NCI-H526 (cell line): ENCODE measurements at regions not wholly inside any gene's neighbourhood (a gene's known extent, or its start where the extent isn't known, plus 50 kb on each side); places are given as distances from the start of the nearest gene placed in this dataset.

ENCODE experiments used
- DNase-seq, 2 experiments: peaks; one replicate each; lab custom pipeline; 2025; lab: John Stamatoyannopoulos, UW

DNA sequence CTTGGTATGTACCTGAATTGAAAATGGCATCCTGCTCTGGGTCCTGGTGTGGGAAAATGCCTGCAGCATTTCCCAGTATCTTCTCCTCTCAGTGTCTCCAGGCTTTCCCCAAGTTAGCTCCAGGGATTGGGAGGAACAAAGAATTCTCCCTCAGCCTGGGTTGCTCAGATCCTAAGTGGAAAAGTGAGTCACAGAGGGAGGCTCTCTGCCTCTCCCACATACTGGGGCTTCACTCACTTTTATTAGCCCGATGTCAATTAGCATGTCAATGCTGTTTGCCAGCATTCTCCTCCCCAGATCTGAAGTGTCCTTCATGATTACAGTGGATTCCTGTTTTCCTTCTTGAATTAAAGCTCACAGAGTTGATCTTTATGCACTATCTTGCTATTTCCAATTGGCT lies 655.0 kb downstream of the EPHA3 start:
- DNase-seq = no peak

DNA sequence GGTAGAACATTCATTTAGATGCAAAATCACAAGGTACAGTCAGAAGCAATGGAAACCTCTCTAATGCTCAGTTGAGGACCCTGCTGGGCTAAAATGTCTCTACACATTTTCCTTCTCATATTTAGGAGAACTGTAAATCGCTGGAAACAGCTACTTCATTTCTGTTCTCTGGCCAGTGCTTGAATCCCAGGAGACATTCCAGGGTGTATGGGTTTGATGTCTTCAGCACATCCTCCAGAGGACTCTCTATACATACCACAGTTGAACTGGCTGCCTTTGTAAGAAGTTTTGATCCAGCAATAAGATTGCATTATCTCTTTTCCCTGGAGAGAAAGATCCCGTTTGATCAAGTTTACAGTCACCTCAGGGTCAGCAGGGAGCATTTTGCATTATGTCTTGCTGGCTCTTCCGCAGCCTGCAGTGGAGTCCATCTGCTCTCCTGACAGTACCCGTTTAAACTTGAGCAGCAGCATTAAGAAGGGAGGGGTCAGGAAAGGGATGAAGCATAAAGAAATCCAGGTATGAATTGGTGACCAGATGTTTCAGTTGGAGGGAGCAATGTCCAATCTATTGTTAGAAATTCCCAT lies 676.0 kb downstream of the EPHA3 start:
- DNase-seq = no peak

DNA sequence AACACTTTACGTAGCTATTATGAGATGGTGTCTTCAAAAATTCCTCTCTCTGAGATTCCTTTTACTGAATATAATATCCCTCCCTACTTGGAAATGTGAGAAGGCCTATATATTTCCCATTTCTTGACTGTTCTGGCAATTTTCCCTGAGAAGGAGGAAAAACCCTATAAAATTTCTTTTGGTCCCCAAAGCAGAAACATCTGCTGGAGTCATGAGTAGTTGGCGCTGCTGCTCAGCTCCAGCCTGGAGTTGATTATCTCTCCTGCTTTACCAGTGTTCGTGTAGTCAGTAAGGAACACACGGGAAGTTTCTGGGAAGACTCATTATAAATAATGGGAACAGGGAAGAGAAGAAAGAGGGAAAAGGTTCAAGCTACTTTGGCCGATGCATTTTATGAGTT lies 680.1 kb downstream of the EPHA3 start:
- DNase-seq = no peak

DNA sequence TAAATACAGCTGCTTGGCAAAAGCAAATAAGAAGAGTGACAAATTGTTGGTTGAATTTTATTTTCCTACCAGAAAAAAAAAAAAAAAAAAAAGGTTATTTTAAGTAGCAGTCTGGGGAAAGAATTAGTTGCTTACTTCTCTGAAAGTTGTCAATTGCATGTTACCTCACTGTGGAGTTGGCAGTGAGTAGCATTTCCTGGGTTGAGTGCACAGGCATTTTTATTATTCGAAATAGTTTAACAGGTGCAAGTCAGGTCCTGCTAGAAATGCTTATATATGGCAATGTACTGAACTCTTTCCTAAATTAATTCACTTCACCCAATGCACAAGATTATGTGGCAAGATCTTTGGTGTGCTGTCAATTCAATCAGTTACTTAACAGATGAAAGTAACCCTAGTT lies 680.6 kb downstream of the EPHA3 start:
- no peak for DNase-seq

DNA sequence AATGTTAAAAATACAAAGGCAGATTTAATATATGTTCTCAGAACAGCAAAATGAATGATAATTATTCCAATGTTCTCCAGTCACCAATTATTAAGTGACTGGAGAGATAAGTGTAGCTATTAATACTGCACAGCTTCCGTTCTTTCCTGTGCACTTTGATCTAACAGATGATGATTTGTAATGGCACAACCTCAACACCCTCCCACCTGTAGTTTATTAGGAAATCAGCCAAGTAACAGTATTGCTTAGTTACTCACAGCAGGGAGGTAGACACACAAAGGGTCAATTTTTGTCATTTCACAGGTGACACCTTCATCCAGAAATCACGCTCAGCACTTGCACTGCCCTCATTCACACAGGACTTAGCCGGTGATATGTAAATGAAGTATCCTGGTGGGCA lies 688.1 kb downstream of the EPHA3 start:
- DNase-seq = no peak

DNA sequence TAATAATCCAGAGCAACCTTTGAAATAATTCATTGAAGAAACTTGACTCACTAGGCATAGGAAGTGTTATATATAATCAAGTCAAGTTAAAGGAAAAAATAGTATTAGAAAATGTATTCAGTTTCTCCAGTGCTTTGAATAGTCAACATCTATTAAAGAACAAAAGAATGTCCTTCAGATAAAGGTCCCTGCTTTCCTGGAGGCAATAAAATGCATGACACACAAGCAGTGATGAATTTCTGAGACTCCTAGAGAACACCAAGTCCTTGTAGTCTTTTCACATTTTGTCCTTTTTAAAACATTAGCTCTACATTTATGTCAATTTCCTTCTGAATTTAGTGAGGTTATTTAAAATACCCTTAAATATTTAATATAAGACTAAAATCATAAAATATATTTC lies 695.5 kb downstream of the EPHA3 start:
- DNase-seq = no peak

DNA sequence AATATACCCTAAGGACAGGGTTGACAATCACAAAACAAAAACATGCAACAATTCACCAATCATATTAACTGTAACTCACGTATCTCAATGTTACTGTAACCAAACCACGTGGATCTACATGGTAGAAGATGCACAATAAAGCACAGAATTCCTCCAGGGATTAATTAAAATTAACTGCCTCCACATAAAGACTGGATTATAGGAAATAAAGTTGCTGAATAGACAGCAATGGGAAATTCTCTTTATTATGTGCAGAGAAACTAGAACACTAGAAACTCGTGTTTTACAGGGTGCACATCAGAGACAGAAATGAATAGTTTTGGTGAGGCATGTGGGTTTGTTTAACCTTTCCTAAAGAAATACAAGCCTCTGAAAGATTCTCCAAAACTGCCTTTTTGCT lies 696.3 kb downstream of the EPHA3 start:
- no peak for DNase-seq

DNA sequence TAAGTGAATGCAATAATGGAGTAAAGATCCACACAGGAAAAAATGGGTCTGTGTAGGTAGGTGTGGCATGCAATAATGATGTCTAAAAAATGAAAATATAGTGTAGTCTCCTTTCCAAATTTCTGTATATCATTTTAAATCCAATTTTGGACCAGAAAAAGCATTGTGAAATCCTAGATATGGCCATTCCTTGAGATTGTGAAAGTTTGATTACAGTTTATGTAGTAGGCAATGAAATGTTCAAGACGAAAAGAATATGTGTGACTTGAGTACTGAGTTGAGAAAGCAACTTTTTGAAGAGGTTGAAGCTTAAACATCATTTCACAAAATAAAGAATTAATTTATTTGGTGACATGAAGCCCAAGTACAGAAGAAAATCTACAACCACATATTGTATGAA lies 698.7 kb downstream of the EPHA3 start:
- no peak for DNase-seq

DNA sequence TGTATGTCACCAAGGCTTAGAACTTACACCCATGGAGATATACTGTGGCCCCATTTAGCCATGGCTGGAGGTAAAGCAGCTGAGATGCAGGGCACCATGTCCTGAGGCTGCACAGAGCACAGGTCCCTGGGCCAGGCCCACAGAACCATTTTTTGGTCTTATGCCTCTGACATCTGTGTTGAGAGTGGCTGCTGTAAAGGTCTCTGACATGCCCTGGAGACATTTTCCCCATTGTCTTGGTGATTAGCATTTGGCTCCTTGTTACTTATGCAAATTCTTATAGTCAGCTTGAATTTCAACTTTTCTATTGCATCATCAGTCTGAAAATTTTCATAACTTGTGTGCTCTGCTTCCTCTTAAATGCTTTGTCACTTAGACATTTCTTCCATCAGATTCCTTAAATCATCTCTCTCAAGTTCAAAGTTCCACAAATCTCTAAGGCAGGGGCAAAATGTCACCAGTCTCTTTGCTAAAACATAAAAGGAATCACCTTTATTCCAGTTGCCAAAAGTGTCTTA lies 701.3 kb downstream of the EPHA3 start:
- no peak for DNase-seq

DNA sequence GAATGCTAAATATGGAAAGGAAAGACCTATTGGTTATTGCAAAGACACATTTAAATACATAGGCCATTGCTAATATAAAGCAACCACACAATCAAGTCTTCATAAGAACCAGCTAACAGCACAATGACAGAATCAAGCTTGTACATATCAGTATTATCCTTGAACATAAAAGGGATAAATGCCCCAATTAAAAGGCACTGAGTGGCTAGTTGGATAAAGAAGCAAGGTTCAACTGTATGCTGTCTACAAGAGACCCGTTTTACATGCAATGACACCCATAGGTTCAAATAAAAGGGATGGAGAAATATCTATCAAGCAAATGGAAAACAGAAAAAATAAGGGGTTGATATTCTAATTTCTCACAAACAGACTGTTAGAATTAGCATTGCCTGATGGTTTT lies 706.1 kb downstream of the EPHA3 start:
- DNase-seq = no peak

DNA sequence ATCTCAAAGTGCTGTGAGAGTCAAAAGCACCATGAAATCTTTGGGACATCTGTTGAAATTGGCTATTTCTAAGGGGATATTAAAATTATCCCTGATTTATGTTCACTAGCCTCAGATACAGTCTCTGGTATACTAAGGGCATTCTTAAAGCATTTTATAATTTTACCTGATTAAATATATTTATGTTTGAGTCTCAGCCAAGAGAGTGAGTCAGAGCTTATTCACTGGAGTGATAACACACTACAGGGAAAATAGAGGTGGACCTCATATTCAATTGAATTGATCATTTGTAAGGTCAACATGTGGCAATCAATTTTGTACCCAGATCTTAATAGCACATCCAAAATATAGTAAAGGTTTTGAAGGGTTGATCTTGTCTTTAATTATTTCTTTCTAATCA lies 733.6 kb downstream of the EPHA3 start:
- DNase-seq = no peak

DNA sequence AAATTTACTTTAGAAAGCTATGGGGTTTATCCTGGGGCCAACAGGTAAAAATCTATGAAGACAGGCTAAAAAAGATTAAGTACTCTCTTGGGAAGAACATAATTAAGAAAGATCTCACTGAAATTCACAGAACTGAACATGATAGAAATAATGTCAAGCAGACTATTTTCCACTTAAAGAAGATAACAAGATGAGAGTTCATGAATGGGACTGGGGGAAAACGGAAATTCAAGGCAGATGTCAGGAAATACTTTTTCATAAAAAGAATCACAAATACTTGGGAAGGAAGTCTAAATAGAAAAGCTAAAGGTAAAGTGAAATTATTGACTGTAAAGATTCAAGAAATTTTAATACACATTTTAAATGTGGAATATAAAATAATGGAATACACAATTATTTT lies 737.6 kb downstream of the EPHA3 start:
- no peak for DNase-seq

DNA sequence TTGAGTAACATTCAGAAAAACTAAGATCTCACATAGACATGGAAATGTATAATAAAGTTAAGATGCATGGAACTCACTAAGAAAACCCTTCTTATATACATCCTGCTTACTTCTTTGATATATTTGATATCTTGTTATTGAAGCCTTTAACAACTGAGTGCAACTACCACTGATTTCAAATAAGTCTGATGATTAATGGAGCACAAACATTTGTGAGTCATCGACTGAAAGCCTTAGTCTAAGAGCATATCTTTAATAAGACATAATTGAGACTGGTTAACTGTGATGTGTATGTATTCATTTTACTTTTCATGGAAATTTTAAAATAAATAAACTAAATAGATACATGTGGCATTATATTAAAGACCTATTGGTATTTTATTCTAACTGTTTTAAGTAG lies 740.5 kb downstream of the EPHA3 start:
- DNase-seq = no peak

DNA sequence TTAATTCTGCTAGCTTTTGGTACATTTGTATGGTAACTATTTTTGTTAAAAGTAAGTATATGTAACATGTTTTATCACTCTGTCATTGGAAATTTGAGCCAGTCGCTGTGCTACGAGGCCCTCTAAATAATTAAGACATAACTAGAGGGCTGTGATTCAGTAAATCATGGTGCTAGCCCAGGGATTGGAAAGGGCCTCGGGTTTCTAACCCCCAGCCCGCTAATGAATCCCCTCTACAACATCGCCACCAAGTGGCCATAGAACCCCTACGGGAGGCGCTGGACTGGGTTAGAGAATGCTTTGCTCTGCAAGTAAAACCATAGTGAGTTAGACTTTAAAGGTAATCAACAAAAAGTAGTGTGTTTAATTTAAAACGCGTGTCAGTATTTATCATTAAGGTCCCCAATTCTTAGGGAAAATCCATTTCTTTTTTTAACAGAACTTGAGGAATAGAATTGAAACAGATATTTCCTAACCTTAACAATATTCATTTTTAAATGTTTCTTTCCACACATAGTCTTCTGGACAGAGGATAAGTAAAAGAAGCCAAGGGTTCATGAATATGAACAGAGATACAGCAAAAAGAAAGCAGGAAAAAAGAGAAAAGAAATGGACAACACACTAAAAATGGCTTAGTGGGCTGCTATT lies 744.7 kb downstream of the EPHA3 start:
- DNase-seq = peak in 1 of 2 experiments; percentile 54

DNA sequence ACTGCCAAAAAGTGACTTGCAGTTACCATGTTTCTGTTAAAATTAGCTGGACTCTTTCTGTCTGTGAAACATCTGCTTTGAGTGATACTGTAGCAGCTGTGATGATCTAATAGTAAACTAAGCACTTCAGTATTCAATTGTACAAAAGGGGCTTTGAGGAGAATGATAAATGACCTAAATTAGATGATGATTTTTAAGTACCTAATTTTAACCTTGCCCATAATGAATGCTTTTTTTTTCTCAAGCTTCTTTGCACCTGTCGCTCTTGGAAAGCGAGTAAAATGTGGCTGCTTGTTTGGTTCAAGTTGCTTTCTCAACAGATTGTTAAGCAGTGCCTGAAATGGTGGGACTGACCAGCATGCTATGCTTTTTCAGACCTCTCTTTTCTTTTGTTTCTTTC lies 752.3 kb downstream of the EPHA3 start:
- no peak for DNase-seq

DNA sequence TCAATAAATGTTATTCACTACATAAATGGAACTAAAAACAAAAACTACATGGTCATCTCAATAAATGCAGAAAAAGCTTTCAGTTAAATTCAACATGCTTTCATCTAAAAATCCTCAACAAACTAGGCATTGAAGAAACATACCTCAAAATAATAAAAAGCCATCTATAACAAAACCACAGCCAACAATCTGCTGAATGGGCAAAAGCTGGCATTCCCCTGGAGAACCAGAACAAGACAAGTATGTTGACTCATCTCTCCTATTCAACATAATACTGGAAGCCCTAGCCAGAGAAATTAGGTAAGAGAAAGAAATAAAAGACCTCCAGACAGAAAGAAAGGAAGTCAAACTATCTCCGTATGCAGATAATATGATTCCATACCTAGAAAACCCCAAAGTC lies 759.9 kb downstream of the EPHA3 start:
- no peak for DNase-seq

DNA sequence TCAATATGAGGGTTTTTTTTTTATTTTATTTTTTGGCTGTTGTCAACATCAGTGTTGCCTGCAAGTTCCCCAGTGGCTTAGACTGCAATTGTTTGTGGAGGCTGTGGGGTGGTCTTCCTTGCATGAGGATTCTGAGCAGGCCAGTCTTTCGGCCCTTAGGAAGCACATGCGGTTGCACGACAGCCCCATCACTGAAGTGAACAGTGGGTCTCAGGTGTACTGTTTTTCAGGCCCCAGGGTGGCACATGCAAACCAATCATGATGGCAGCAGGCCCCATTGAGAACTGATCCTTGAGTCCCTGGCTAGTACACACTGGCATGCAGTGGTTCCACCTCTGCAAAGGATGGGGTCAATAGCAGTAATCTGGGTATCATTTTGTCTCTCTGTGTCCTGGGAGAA lies 768.7 kb downstream of the EPHA3 start:
- DNase-seq = no peak

DNA sequence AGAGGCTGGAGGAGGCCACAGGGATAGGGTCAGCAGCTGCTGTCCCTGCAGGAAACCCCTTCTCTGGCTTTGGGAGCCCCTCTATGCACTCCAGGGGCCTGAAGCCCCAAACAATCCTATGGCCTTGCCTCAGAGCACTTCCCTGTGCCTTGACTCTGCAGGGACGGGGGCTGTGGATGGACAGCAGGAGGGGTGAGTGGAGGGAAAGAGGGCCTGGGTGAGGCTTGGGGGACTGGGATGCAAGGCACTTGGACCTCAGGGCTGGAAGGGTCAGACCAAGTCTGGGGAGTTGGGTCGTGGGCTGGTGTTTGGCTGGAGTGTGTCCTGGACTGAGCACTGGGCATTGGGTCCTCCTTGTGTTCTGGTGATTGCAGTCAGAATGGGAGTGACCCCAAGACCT lies 769.8 kb downstream of the EPHA3 start:
- DNase-seq = no peak

DNA sequence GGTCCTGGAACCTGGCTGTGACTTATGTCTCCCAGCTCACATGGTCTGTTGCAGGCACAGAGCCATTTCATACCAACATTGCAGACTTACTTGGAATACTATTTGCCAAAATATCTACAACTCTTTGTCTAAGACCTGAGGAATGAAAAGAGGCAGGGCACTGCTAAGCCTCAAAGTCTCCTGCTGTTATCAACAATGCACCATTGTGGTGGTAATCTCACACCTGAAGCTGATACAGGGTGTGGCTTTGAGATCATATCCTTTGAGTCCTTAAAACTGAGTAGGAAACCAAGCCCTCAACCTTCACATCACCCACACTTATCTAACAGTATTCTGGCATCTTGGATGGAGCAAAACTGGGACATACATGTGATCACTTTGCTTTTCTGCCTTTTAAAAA lies 782.0 kb downstream of the EPHA3 start:
- no peak for DNase-seq

DNA sequence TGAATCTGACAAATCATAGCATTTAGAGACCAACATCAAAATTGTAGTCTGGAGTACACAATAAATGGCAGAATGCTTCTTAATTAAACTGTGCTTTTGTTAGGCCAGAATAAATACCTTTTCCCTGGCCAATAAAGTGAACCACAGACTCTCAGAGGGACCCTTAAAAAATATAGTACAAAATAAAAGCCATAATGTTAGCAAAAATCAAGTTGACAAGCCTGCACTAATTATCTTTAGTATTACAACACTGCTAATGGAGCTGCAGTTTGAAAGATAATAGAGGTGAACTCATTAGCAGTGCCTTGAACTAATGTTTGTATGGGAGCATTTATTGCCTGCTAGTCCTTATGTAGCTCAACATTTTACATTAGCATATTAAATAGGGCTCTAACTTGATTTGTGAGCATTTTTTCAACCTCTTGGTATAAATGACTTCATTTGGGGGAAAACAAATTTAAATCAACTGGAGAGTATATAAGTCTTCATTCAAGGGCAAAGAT lies 801.3 kb downstream of the EPHA3 start:
- no peak for DNase-seq

DNA sequence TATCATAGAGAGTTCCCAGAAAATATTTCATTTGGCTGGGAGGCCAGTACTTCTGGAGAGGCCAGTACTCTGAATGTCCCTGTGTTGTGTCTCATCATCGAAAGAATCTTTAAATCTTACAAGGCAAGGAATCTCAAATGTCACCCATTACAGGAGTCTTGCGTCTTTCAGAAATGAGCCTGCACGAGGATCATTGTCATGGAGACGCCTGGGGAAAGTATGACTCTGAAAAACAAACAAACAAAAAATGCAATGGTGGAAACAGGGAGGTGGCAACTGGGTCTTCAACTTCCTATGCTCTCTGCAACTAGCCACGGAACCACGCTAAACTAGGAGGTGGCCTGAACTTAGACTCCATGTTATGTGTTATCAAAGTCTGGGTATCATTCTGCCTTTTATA lies 804.6 kb downstream of the EPHA3 start:
- DNase-seq = no peak

DNA sequence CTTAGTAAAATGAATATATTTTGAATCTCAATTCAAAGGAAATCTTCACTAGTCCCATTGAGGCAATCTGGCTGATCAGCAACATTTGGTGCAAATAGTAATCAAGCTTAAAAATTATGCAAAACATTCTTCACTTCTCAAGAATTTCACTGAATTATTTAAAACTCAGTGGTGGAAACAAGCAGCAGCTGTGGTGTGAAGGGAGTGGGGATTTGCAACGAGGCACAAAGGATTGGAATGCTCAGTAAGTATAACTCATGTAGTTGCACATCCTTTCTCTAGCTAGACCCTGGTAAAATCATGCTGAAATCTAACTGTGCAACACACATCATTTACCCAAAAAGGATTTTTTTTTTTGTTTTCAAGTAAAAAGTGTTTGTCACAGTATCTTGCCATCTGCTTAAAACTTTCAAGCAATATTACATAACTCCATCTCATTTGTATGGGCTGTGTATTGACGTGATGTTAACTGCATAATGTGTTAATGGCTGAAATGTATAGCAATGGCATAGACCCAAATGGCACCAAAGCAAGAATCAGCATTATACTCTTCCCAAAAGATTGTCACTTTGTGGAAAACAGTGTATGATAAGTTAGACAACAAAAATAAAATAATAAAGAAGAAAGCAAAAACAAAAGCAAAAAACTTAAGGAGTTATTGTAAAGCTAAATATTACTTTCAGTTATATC lies 816.6 kb downstream of the EPHA3 start:
- no peak for DNase-seq

DNA sequence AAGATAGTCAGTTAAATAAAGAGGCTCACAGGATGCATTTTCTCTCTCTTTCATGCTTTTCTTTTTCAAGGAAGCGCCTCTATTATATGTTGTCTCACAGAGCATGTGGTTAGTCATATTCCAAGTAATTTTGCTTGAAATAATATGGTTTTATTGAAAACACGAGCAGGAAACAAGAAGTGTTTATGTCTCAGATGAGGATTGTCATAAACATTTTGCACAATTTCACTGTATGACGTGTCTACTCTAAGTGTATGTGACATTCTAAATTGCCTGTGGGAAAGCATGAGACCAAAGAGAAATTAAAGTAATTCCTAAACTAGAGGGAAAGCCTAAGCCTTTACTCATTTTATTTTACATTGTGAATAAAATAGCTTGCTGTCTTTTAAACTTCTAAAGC lies 818.6 kb downstream of the EPHA3 start:
- DNase-seq = no peak
